T-helper 1 cell (primary cell): ENCODE measurements at regions not wholly inside any gene's neighbourhood (a gene's known extent, or its start where the extent isn't known, plus 50 kb on each side); places are given as distances from the start of the nearest gene placed in this dataset.

ENCODE experiments used
- DNase-seq, 5 donors: peaks; one replicate each; pipeline ENCODE4 v3.0.0-alpha.2; 2012 to 2020

DNA sequence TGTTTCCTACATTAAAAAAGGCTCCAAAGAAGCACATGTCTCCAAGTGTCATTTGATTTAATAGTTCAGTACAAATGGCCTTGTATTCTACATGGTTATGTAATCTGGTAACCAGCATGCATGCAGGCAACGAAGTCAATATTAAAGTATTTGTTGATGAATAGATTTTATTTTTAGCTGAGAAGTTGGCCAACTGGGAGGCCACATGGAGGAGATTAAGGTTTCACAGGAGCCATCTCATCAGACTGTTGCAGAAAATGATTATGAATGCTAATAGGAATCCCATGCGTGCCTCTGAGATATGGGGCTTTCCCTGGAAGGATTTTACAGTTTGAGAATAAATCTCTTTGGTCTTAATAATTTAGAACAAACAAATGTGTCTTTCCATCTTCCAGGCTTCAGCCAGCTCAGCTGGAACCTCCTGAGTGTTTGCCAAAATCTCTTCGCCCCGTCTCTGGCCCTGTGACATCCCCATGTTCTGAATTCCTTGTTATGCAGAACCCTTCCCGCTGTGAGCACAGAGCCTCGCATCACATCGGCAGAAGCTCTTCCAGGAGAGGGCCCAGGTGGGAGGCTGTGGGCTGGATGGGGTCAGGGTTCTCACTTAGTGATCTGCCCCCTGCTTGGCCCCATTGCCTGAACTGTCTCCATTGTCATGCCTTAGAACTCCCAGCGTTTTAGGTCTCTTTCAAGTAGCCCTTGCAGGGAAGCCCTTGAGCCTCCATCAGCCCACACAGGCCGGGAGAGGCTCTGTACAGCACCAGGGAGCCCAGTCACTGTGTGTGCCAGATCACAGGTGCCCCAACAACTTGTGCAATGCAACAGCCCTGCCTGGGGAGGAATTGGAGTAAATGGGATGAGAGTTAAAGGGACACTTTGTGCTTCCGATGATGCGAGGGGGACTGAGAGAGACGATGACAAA is 190.5 kb upstream of the TWIST2 start:
- DNase-seq = no peak

DNA sequence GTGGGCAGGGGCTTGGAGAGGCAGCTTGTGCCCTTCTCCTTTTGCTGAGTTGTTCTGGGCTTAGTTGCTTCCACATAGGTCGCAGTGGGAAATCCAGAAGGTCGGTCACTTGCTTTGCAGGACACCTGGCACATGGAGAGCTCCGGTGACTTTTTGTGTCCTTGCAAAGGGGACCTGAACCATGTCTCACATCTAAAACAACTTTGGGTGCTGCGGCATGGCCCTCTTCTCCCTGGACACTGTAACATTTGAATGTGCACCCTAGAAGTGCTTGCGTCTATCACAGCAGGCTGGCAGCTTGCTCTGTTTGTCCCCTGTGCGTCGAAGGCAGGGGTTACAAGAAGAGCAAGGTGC is 189.9 kb upstream of the TWIST2 start:
- DNase-seq = no peak

DNA sequence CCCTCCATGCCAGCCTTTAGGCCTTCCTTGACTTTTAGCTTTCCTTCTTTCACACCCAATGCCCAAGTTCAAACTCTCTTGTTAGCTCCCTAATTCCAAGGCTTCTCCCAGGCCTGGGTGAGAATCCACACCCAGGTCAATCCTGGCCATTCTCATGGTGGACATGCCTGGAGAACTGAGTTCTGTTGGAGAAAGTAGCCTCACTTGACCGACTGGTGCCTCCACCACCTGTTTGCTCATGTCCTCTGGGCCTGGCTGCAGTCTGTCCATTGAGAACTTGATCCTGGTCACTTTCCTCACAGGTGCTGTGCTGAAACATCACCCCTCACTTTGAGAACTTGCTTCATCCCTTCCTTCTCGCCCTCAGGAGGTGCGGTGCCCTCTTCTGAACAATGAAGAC is 189.1 kb upstream of the TWIST2 start:
- DNase-seq = no peak

DNA sequence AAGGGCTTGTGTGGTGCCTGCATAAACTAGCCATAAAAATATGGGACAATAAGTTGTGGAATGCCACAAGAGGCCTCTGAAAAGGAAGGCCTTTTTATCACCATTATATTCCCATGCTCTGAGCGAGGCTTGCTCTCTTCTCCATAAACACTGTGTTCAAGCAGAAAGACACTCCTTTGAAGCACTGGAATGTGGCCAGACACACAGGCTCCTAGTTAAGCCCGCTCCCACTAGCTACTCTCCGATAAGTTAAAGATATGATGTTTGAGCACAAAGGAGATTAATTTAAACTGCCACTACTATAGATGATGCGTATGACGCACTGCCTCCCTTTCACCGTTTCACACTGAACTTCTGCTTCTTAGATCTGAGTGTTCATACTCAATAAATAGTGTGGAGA is 188.7 kb upstream of the TWIST2 start:
- DNase-seq = no peak

DNA sequence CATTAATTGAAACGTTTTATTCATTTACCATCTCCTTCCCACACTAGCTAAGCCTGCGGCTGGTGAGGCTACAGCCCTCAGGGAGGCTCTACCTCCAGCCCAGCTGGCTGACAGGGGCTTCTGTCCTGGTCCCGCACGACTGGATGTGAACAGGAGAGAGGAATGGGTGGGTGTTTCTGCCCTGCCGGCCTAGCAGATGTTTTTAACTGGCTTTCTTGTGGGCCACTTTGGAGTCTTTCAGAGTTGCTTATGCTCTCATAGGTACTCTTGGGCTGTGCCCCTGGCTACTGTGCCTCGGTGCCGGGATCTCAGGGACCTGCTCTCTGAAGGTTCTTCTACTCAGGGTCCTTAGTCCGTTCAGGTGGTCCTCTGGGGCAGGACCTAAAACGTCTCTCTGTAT is 184.3 kb upstream of the TWIST2 start:
- DNase-seq = no peak

DNA sequence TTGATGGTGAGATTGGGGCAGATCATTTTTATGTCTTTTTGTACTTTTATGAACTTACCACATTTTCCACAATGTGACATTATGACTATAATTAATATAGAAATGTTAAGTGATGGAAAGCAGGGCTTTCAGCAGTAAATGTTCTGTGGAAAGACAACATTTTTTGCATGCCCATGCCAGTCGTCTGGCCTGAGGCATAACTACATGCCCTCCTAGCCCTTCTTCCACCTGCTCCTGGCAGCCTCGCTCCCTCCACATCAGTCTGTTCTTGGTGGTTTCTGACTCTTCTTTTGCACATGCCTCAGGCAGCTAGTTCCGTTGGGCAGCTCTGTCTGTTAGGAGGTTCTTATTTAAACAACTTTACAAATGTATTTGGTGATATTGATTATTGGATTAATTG is 182.0 kb upstream of the TWIST2 start:
- no peak for DNase-seq

DNA sequence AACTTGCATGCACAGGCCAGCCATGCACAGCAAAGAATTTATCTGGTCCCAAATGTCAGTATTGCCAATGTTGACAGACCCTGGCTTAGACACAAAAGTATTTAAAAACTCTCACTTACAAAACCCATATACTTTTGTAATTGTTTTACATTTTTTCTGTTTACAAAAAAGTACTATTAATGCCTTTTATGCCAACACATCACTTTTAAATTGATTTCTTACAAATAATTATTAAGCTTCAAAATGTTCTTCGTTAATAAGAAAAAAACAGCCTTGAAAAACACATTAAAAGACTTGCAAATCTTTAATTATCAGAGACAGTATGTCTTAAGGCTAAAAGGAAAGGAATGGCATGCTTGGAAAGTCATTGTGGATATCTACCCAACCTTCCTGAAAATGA is 181.3 kb upstream of the TWIST2 start:
- no peak for DNase-seq

DNA sequence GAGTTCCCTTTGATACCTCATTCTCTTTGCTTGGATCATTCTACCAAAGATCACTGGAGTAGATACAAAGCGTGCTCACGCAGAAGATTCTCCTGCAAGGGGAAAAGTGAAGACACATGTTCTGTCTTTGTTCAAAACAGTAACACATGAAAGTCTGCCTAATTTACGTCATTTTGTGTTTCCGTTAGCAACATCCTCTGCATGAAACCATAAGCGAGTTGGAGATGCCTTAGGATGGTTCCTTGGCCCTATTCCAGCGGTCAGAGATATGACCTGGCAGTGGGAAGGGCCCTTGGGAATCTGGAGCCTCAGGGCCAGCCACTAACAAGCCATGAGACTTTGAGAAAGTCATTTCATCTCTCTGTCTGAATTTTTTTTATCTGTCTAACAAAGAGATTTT is 180.9 kb upstream of the TWIST2 start:
- DNase-seq = no peak

DNA sequence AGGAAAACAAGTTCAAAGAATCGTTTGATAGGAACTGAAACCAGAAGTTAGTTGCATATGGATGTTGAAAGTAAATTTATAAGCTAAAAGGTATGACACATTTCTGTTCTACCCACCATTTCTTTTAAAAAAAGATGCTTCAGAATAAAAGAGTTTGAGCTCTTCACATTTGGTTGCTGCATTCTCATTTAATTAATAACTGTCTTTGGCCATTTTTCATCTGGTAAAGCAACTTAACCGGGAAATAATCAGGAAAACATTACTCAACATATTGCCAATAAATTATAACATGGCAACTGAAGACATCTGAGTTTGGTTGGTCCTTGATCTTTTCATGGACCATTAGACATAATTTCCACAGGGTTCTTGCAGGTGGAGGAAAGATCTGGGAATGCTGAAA is 180.2 kb upstream of the TWIST2 start:
- DNase-seq = no peak

DNA sequence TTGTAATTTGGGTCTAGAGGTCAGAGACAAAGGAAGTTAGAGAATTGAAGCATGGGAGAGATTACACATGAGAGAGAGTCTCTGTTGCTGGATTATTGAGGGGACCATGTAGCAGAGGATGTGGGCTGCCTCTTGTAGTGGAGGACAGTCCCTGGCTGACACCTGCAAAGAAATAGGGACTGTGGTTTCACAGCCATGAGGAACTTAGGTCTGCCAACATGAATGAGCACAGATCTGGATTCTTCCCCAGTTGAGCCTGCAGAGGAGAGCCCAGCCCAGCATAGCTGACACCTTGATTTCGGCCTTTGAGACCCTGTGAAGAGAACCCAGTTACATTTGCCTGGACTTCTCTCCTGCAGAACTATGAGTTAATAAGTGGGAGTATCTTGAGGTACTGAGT is 179.5 kb upstream of the TWIST2 start:
- no peak for DNase-seq

DNA sequence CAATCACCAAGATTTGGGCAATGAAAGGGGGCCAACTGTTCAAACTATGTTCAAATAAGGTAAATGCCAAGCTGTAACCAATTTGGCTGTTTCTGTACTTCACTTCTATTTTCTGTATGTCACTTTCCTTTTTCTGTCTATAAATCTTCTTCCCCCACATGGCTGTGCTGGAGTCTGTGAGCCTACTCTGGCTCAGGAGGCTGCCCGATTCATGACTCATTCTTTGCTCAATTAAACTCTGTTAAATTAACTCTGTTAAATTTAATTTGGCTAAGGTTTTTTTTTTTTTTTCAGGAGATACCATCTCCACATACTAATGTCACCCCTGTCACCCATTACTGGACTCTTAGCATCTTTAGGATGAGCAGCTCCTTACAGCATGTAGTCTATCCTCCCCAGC is 178.8 kb upstream of the TWIST2 start:
- no peak for DNase-seq

DNA sequence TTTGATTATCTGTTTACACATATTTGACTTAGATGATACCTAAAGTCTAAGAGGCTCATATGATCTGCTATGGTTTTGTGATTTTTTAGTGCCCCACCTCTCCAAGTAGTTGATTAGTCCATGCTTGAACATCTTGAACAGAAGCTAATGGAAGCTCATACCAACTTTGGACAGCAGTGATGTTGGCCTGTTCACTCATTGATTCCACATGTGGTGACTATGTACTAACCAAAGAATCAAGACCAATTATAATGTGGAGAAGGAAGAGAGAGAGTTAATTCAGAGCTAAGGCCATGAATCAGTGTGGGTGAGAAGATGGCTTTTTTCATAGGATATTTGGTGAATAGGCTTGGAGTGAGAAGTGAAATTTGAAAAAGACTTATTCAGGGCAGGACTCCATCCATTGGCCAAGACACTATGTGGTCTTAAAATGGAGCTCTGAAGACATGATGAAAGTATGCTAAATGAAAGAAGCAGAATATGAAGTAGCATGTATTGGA is 178.3 kb upstream of the TWIST2 start:
- DNase-seq = no peak

DNA sequence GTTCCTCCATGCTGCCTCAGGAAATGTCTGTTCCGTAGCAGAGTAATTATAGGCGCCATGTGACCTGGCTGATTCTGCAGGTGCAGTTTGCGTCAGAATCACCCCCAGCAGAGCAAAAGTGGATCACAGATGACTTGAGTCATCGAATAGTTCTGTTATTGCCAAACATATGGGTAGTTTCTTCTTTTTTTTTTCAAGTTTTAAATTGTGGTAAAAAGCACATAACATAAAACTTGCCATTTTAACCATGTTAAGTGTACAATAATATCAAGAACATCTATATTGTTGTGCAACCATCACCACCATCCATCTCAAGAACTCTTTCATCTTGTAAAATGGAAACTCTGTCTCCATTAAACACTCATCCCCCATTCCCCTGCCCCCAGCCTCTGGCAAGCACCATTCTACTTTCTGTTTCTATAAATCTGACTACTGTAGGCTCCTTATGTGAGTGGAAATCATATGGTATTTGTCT is 177.7 kb upstream of the TWIST2 start:
- DNase-seq = no peak

DNA sequence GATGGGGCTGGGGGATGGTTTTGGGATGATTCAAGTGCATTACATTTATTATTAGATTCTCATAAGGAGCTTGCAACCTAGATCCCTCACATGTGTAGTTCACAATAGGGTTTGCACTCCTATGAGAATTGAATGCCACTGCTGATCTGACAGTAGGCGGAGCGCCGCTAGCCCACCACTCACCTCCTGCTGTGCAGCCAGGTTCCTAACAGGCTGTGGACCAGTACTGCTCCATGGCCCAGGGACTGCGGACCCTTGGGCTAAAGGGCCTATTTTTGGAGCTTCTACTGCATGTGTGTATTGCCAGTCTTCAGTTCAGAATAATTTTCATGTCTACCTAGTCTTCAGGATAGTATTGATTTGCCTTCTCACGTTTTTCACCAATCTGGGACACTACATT is 165.3 kb upstream of the TWIST2 start:
- no peak for DNase-seq

DNA sequence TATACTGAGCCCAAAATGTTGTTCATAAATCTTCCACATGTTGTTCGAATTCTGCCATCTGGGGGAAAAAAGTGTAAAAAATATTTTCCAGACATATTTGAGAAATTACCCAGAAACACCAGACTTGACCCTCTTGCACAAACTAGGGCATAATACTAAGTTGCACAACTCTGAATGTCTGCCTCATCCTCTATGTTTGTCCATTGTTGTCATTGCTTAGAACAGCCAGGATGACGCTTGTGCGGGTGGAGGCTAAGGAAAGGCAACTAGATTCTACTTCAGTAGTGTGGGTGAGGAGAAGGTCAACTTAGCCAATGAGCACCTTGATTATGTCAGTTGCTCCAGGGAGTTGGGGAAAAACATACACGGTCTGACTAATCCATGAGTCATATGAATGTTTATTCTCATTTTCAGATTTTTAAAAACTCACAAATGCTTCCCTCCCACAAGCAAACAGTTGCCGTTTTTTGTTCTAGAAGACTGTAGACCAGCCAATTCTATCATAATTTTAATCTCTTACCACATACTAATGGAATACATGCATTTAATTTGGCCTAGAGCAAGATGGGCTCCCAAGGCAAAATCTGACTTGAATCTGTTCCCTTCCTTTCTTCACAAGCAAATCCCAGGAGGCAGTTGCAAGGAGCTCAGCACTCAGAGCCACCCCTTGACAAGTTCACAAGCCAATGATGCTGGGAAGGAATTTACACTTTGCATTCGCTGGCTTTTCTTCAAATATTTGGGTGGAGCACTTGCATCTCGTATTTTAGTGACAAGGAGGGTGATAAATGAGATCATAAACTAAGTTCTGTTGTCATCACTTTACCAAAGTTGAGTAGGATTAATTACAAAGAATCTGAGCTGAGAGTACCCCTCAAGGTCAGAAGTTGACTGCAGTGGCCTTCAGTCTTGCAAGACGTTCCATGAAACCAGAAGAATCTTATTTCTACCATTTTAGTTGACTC is 163.2 kb upstream of the TWIST2 start:
- no peak for DNase-seq

DNA sequence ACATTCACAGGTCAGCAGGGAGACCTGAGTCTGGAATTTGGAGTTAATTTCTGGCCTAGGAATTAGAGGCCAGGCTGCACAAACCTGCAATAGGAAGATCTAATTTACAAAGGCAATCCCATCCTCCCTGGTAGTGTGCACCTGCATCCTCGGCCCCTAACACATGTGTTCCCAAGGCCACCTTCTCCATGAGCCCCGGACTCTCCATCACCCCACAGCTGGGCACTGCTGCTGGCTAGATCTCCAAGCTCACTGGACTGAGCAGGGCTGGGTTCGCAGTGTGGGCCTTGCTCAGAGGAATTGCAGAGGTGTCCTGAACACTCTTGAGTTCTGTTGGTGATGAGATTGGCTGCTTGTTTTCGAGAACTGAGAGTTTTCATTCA is 162.6 kb upstream of the TWIST2 start:
- no peak for DNase-seq

DNA sequence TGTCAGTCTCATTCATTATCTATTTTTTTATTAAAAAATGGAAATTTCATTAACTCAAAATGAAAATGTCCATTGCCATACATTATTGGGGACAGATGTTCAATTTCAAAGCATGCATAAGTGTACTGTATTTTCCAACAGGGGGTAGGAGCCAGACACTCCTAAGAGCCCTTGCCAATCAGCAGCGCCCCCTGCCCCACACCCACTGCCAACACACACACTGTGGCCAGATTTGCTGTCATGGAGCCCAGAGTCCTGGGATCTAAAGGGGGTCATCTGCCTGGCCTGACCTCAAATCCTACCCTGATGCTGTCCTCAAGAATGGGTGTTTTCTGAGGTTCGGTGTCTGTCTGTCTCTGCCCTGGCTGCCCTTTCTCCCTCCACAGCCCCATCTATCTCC is 162.2 kb upstream of the TWIST2 start:
- DNase-seq = no peak

DNA sequence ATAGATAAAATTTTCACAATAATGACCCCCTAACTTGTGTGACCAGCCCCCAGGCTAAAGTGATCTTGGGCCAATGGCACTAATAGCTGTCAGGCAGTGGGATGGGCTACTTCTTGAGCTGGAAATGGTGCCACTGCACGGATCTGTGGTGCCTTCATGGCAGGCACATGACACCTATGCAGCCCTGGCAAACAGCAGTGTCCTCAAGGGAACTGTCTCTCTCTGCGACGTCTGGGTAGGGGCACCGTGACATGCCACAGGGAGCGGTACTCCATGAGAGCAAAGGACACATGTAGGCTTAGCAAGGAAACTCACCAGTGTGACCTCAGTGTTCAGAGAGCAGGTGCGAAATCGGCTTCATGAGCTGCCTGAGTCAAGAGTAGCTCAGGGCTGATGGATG is 161.7 kb upstream of the TWIST2 start:
- DNase-seq = no peak

DNA sequence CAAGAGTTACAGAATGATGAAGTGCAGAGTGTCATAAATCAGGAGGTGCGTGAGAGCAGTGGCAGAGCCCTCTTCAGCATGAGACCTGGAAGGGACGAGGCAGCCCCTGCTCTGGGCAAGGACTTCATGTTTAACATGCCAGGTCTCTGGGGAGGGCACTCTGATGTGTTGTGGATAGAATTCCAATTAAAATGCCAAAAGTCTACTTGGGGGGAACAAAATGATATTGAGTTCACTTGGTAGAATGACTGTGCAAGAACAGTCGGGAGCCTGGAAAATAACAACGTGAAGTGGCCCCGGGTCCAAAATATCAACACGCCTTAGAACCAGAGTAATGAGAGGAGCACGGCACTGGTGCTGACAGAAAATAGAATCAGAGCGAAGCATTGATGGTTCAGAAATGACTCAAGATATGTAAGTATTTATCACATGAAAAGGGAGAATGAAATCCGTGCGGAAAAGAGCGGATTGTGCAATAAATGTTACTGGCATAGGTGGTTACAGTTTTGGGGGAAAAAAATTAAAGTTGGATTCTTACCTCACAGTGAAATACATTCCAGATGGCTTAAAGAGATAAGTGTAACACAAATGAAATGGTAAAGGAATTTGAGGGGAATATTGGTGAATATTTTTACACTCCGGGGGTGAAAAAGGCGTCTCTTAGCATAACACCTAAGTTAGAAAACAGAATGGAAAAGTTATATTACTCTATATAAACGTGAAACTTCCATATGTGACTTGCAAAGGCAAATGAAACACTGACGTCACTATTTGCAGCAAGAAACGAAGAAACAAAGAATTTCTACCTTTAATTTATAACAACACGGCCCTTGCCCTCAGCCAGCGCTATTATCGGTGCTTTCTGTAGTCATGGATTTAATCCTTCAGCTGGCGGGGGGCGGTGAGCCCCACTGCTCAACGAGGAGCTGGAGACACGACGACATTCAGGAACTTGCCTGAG is 159.4 kb upstream of the TWIST2 start:
- no peak for DNase-seq

DNA sequence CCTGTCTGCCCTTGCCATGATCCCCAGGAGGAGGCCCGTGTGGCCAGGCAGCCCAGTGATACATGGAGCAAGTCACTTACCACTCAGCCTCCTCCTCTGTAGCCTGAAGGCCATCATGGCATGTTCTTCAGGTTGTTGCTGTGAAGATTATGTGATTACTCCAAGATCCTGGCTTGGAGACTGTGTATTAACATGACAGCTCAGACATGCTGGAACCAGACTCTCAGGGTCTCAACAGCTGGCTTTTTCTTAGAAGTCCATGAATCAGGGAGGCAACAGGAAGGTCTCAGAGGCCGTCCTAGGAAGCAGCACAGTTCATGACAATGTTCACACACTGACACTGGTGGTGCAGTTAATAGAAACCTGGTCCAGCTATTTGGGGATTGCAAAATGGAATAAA is 158.6 kb upstream of the TWIST2 start:
- no peak for DNase-seq

DNA sequence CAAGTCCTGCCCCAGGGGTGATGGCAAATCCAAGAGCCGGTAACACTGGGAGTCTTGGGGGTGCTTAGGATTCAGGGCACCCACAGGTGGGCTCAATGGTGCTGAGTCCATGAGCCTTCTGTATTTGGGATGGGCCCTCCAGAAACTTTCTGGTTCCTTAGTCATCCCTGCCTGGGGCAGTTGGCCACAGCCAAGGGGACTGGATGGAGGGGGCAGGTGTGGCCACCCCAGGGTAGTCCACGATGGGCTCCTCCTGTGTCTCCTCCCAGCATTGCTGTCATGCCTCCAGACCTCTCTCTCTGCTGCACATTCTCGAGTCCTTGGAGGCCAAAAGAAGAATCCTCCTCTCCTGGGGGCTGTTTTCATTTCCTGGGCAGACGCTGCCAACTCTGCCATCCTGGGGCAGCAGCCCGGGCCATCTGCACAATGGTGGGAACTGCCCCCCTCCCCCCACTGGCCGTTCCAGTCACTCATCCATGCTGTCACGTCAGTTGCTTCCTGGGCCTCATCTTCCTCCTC is 158.0 kb upstream of the TWIST2 start:
- no peak for DNase-seq

DNA sequence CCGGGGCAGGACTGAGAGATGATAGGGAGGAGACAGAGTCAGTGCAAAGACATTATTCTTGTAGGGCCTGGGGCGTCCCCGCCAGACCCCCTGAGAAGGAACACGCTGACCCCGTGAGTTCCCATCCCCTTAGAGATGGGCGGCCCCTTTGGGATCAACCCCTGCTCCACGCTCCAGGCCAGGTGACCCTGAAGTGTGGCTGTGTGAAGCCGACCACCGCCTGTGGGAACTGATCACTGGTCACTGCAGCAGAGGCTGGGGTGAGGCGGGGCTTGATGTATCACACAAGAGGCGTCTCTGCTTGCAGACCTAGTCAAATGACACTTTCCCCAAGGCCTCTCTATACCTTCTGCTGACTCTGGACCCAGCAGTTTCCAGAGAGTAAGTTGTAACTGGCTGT is 157.4 kb upstream of the TWIST2 start:
- DNase-seq = no peak
